Retinal pigment epithelial cell (primary cell): ENCODE measurements at regions not wholly inside any gene's neighbourhood (a gene's known extent, or its start where the extent isn't known, plus 50 kb on each side); places are given as distances from the start of the nearest gene placed in this dataset.
"Not testable (repeated sequence)": the region's sequence is repeated elsewhere in the genome, so short reads cannot be mapped to it uniquely, and the experiment has no call there.

Experiments
- DNase-seq: peaks from one replicate; pipeline ENCODE4 v3.0.0-alpha.2; 2010; ENCODE audit warnings: low read depth
- H3K4me3 ChIP-seq: 2 replicates; pipeline ENCODE4 v1.5.1; 2011; ENCODE audit warnings: mild to moderate bottlenecking, low read length, control low read depth, moderate library complexity
- CTCF ChIP-seq: conservative IDR thresholded peaks from 2 replicates; pipeline ENCODE4 v1.5.1; 2011; ENCODE audit warnings: low read depth, low read length, control low read depth, inconsistent platforms

GRCh38 chr7:10460474-10460873 is 513.2 kb upstream of the PHF14 start:
- no peak for TF ChIP-seq CTCF
- DNase-seq = no peak
- H3K4me3 ChIP-seq = no peak overlapping the region

- TF ChIP-seq CTCF = no peak
- DNase-seq = no peak
- no peak overlapping the region for H3K4me3 ChIP-seq
Observed at GRCh38 chr7:10463701-10464100, 510.0 kb upstream of the PHF14 start.

GRCh38 chr7:10465536-10465935 is 508.1 kb upstream of the PHF14 start:
- DNase-seq, H3K4me3 ChIP-seq: not testable (repeated sequence)

- TF ChIP-seq CTCF = no peak
- H3K4me3 ChIP-seq = no peak overlapping the region
- DNase-seq = no peak
Observed at GRCh38 chr7:10468908-10469307, 504.8 kb upstream of the PHF14 start.

- no peak overlapping the region for H3K4me3 ChIP-seq
- TF ChIP-seq CTCF = no peak
- no peak for DNase-seq
Observed at GRCh38 chr7:10469476-10469875, 504.2 kb upstream of the PHF14 start.

GRCh38 chr7:10471280-10472058 is 502.2 kb upstream of the PHF14 start:
- H3K4me3 ChIP-seq = no peak overlapping the region
- DNase-seq = no peak
- TF ChIP-seq CTCF = no peak

GRCh38 chr7:10472115-10472514 is 501.6 kb upstream of the PHF14 start:
- DNase-seq = no peak
- no peak for TF ChIP-seq CTCF
- no peak overlapping the region for H3K4me3 ChIP-seq

- DNase-seq = no peak
- no peak for TF ChIP-seq CTCF
- no peak overlapping the region for H3K4me3 ChIP-seq
Observed at GRCh38 chr7:10473569-10473968, 500.1 kb upstream of the PHF14 start.
